IMR-90 (cell line): ENCODE measurements at regions not wholly inside any gene's neighbourhood (a gene's known extent, or its start where the extent isn't known, plus 50 kb on each side); places are given as distances from the start of the nearest gene placed in this dataset.

Experiments used
- ATAC-seq: fragments of 200-7000 bp; cut with Tn5 transposase; 2 replicates; pipeline ENCODE4 v1.9.1; 2020; ENCODE audit warnings: low read depth, mild to moderate bottlenecking, moderate library complexity
- BruUV-seq: library from RNA; stranded (reverse); fragments of 400-500 nt; replicated peaks from 2 replicates; lab custom pipeline; 2021; lab: Mats Ljungman, UMichigan
- CTCF ChIA-PET: fragments of 300-600 bp; formaldehyde crosslinking; extraction: SDS; loops from one replicate; lab custom pipeline; 2021; ENCODE audit warnings: antibody characterized with exemption; lab: Yijun Ruan, JAX
- POLR2A ChIA-PET: fragments of 300-600 bp; sonication (Branson Sonifier 250); formaldehyde crosslinking; loops from one replicate; lab custom pipeline; 2022; ENCODE audit warnings: antibody characterized with exemption; ENCODE audit not compliant: unreplicated experiment; lab: Charles Lee
- DNase-seq: peaks from one replicate; pipeline ENCODE4 v3.0.0; 2013
- H2AFZ ChIP-seq: replicated peaks from 2 replicates; pipeline ENCODE3; 2013; ENCODE audit warnings: low read length, mild to moderate bottlenecking; ENCODE audit not compliant: poor library complexity
- H2AK5ac ChIP-seq: 2 replicates; pipeline ENCODE4 v1.6.1; 2013; ENCODE audit warnings: low read depth, low read length, inconsistent platforms
- H2AK9ac ChIP-seq: replicated peaks from 2 replicates; pipeline ENCODE3; 2013; ENCODE audit warnings: mild to moderate bottlenecking, low read depth, low read length, moderate library complexity; ENCODE audit not compliant: poor library complexity
- H2BK120ac ChIP-seq: 2 replicates; pipeline ENCODE4 v1.6.1; 2013; ENCODE audit warnings: low read depth, low read length, inconsistent platforms
- H2BK15ac ChIP-seq: 3 replicates; pipeline ENCODE4 v1.6.1; 2013; ENCODE audit warnings: low read depth, low read length, inconsistent platforms
- H2BK20ac ChIP-seq: 2 replicates; pipeline ENCODE4 v1.6.1; 2013; ENCODE audit warnings: low read depth, mild to moderate bottlenecking, inconsistent platforms, low read length, moderate library complexity
- H2BK5ac ChIP-seq: 2 replicates; pipeline ENCODE4 v1.6.1; 2013; ENCODE audit warnings: mild to moderate bottlenecking, low read depth, low read length, inconsistent platforms; ENCODE audit not compliant: poor library complexity, severe bottlenecking
- H3K14ac ChIP-seq: replicated peaks from 2 replicates; pipeline ENCODE4 v1.6.1; 2013; ENCODE audit warnings: low read depth, low read length, inconsistent platforms
- H3K18ac ChIP-seq: 2 replicates; pipeline ENCODE4 v1.6.1; 2013; ENCODE audit warnings: low read depth, low read length, control low read depth
- H3K23ac ChIP-seq: 2 replicates; pipeline ENCODE4 v1.6.1; 2013; ENCODE audit warnings: low read depth, low read length, inconsistent platforms
- H3K27ac ChIP-seq: 2 replicates; pipeline ENCODE4 v1.5.1; 2013; ENCODE audit warnings: mild to moderate bottlenecking, control low read depth, low read length; ENCODE audit not compliant: insufficient read depth
- H3K27me3 ChIP-seq: 2 replicates; pipeline ENCODE4 v1.6.1; 2013; ENCODE audit warnings: low read length; ENCODE audit not compliant: control insufficient read depth, insufficient read depth
- H3K36me3 ChIP-seq: 2 replicates; pipeline ENCODE4 v1.6.1; 2013; ENCODE audit warnings: low read length, mixed read lengths; ENCODE audit not compliant: control insufficient read depth, insufficient read depth
- H3K4ac ChIP-seq: 2 replicates; pipeline ENCODE4 v1.6.1; 2013; ENCODE audit warnings: low read depth, low read length, inconsistent platforms
- H3K4me1 ChIP-seq: 2 replicates; pipeline ENCODE4 v1.6.1; 2013; ENCODE audit warnings: low read length, mixed read lengths; ENCODE audit not compliant: control insufficient read depth, insufficient read depth
- H3K4me2 ChIP-seq: 2 replicates; pipeline ENCODE4 v1.6.1; 2013; ENCODE audit warnings: low read depth, mild to moderate bottlenecking, control low read depth, low read length, moderate library complexity
- H3K4me3 ChIP-seq: 2 replicates; pipeline ENCODE4 v1.5.1; 2013; ENCODE audit warnings: low read depth, mild to moderate bottlenecking, control low read depth, low read length, moderate library complexity; ENCODE audit not compliant: insufficient read depth
- H3K56ac ChIP-seq: 2 replicates; pipeline ENCODE4 v1.6.1; 2013; ENCODE audit warnings: low read length, inconsistent platforms; ENCODE audit not compliant: insufficient read depth; ENCODE audit errors: extremely low read depth
- H3K79me1 ChIP-seq, 2 experiments: 2 replicates each; pipeline ENCODE4 v1.6.1; 2013; ENCODE audit warnings: low read length in 2 of 2, inconsistent platforms in 1 of 2, low read depth in 1 of 2
- H3K9ac ChIP-seq: 2 replicates; pipeline ENCODE4 v1.6.1; 2013; ENCODE audit warnings: low read depth, low read length, control low read depth
- H3K9me1 ChIP-seq: 2 replicates; pipeline ENCODE4 v1.6.1; 2013; ENCODE audit warnings: low read length, inconsistent platforms; ENCODE audit not compliant: insufficient read depth
- H3K9me3 ChIP-seq: 2 replicates; pipeline ENCODE4 v1.6.1; 2013; ENCODE audit warnings: low read length; ENCODE audit not compliant: control insufficient read depth, insufficient read depth
- H4K20me1 ChIP-seq: 2 replicates; pipeline ENCODE4 v1.6.1; 2013; ENCODE audit warnings: low read length, inconsistent platforms; ENCODE audit not compliant: insufficient read depth
- H4K5ac ChIP-seq: 2 replicates; pipeline ENCODE4 v1.6.1; 2013; ENCODE audit warnings: mild to moderate bottlenecking, low read depth, low read length, control low read depth
- H4K8ac ChIP-seq, 2 experiments: 2 replicates each; pipeline ENCODE4 v1.6.1; 2013; ENCODE audit warnings: low read depth in 2 of 2, low read length in 2 of 2, control low read depth in 1 of 2, inconsistent platforms in 1 of 2
- H4K91ac ChIP-seq: 2 replicates; pipeline ENCODE4 v1.6.1; 2013; ENCODE audit warnings: low read depth, low read length, inconsistent platforms; ENCODE audit not compliant: insufficient read depth
- BHLHE40 ChIP-seq: fragments of 150-350 bp; IDR thresholded peaks from 2 replicates; pipeline ENCODE4 v1.6.1; 2016; ENCODE audit warnings: mild to moderate bottlenecking, low read depth, low read length
- FOS ChIP-seq: fragments of 150-350 bp; IDR thresholded peaks from 2 replicates; pipeline ENCODE4 v1.6.1; 2016; ENCODE audit warnings: low read depth, low read length
- MAFK ChIP-seq: IDR thresholded peaks from 2 replicates; pipeline ENCODE4 v1.6.1; 2012; ENCODE audit warnings: low read depth, low read length, improper control_type of control experiment
- MAZ ChIP-seq: IDR thresholded peaks from 2 replicates; pipeline ENCODE4 v1.6.1; 2012; ENCODE audit warnings: low read depth, mild to moderate bottlenecking, low read length, improper control_type of control experiment, moderate library complexity, borderline replicate concordance
- MXI1 ChIP-seq: IDR thresholded peaks from 2 replicates; pipeline ENCODE4 v1.6.1; 2012; ENCODE audit warnings: low read depth, mild to moderate bottlenecking, low read length, moderate library complexity, borderline replicate concordance
- NFE2L2 ChIP-seq: fragments of 150-350 bp; IDR thresholded peaks from 2 replicates; pipeline ENCODE4 v1.6.1; 2016; ENCODE audit warnings: low read depth, mild to moderate bottlenecking, low read length
- POLR2A ChIP-seq: IDR thresholded peaks from 2 replicates; pipeline ENCODE4 v1.6.1; 2012; ENCODE audit warnings: mild to moderate bottlenecking, low read depth, low read length
- RCOR1 ChIP-seq: IDR thresholded peaks from 2 replicates; pipeline ENCODE4 v1.6.1; 2012; ENCODE audit warnings: mild to moderate bottlenecking, low read length, improper control_type of control experiment; ENCODE audit not compliant: insufficient replicate concordance
- RFX5 ChIP-seq: IDR thresholded peaks from 2 replicates; pipeline ENCODE4 v1.8.0; 2012; ENCODE audit warnings: low read depth, mild to moderate bottlenecking, low read length, moderate library complexity
- SMC3 ChIP-seq: fragments of 150-350 bp; IDR thresholded peaks from 2 replicates; pipeline ENCODE4 v1.6.1; 2016; ENCODE audit warnings: low read depth, mild to moderate bottlenecking, antibody characterized with exemption, low read length, moderate library complexity
- dilution Hi-C: fragments of 300-500 bp; cut with HindIII; formaldehyde crosslinking; loops from one replicate; pipeline ENCODE4 v1.14.3; 2018; ENCODE audit warnings: low sequenced_read_pairs; ENCODE audit not compliant: unreplicated experiment
- in situ Hi-C: fragments of 300-500 bp; cut with MboI; formaldehyde crosslinking; loops from 3 replicates; pipeline ENCODE4 v1.14.3; 2019; ENCODE audit warnings: low sequenced_read_pairs, inconsistent platforms, mixed read lengths
- intact Hi-C: fragments of 100-400 bp; cut with micrococcal nuclease; formaldehyde crosslinking; loops from 2 replicates; pipeline ENCODE4 v1.10.0; 2022
- TF ChIP-seq, protein P1 (sequence below): fragments of 150-350 bp; IDR thresholded peaks from 2 replicates; pipeline ENCODE4 v1.6.1; 2017; ENCODE audit warnings: mild to moderate bottlenecking, antibody characterized with exemption, low read length, low read depth
- TF ChIP-seq, protein P2 (sequence below): fragments of 150-350 bp; IDR thresholded peaks from 2 replicates; pipeline ENCODE4 v1.6.1; 2016; ENCODE audit warnings: low read depth, mild to moderate bottlenecking, low read length, moderate library complexity, borderline replicate concordance

DNA sequence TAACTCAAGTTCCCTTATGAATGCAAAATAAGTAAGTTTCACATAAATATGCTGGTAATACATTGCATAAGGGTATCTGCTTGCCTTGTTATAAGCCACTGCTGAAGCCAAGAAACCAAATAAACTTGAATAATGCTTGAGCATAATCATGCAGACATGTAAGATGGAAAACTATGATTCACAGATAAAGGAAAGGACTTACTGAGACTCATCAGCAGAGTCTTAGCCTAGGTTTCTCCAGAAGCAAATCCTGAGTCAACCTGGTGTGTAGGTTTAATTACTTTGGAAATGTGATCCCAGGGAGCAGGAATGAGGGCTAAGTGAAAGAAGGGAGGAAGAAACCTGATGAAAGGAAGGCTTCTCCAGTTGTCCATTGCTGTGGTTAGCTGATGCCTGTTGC is 107.7 kb upstream of the BTG1 start:
- Histone ChIP-seq H3K9me1 (no peaks in the 10 kb centered on the region), H2AFZ (no peak overlapping the region), H2BK120ac (no peak overlapping the region), H3K4ac (no peak overlapping the region), H4K5ac (no peak overlapping the region), H3K4me1 (no peaks in the 10 kb centered on the region), H4K91ac (no peak overlapping the region), H3K79me1 (no peaks in the 10 kb centered on the region), H3K36me3 (no peaks in the 10 kb centered on the region), H3K9me3 (no peaks in the 10 kb centered on the region), H3K27ac (no peak overlapping the region), H3K4me2 (no peak overlapping the region), H2BK5ac (no peak overlapping the region), H3K56ac (no peak overlapping the region), H2BK15ac (no peak overlapping the region), H2BK20ac (no peak overlapping the region), H3K9ac (no peak overlapping the region), H3K23ac (no peak overlapping the region), H2AK5ac (no peak overlapping the region), H3K4me3 (no peak overlapping the region), H3K14ac (no peak overlapping the region), H4K8ac (no peak overlapping the region), H3K18ac (no peak overlapping the region), H2AK9ac (no peak overlapping the region), H4K20me1 (no peaks in the 10 kb centered on the region), H3K27me3 (no peaks in the 10 kb centered on the region)
- ChIA-PET CTCF (no interaction called here), POLR2A (no interaction called here)
- peak; percentile 4 for DNase-seq
- in situ Hi-C loops = no loop called here
- dilution Hi-C loops = no loop called here
- no TSS peak for BruUV-seq
- TF ChIP-seq SMC3 (no peak), BHLHE40 (no peak), MXI1 (no peak), RCOR1 (no peak), POLR2A (no peak), RFX5 (no peak), NFE2L2 (no peak), MAZ (no peak), MAFK (no peak), FOS (no peak)
- TF ChIP-seq, protein P1, sequence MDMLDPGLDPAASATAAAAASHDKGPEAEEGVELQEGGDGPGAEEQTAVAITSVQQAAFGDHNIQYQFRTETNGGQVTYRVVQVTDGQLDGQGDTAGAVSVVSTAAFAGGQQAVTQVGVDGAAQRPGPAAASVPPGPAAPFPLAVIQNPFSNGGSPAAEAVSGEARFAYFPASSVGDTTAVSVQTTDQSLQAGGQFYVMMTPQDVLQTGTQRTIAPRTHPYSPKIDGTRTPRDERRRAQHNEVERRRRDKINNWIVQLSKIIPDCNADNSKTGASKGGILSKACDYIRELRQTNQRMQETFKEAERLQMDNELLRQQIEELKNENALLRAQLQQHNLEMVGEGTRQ = no peak
- TF ChIP-seq, protein P2, sequence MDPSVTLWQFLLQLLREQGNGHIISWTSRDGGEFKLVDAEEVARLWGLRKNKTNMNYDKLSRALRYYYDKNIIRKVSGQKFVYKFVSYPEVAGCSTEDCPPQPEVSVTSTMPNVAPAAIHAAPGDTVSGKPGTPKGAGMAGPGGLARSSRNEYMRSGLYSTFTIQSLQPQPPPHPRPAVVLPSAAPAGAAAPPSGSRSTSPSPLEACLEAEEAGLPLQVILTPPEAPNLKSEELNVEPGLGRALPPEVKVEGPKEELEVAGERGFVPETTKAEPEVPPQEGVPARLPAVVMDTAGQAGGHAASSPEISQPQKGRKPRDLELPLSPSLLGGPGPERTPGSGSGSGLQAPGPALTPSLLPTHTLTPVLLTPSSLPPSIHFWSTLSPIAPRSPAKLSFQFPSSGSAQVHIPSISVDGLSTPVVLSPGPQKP = no peak
- ATAC-seq = no peak
- intact Hi-C loops = no loop called here
